DMS 273 treated with DMSO at 0.1 percent for 48 hours (cell line): ENCODE measurements at regions not wholly inside any gene's neighbourhood (a gene's known extent, or its start where the extent isn't known, plus 50 kb on each side); places are given as distances from the start of the nearest gene placed in this dataset.

Experiments
- DNase-seq: peaks from one replicate; lab custom pipeline; 2025; lab: John Stamatoyannopoulos, UW

- DNase-seq = no peak
These were observed 55.4 kb downstream of the CCER1 start for GRCh38 chr12:90899456-90900182.

- DNase-seq = no peak
These were observed 57.0 kb downstream of the CCER1 start for GRCh38 chr12:90897986-90898385.

- no peak for DNase-seq
These were observed 57.7 kb downstream of the CCER1 start for GRCh38 chr12:90897316-90897715.

DNA sequence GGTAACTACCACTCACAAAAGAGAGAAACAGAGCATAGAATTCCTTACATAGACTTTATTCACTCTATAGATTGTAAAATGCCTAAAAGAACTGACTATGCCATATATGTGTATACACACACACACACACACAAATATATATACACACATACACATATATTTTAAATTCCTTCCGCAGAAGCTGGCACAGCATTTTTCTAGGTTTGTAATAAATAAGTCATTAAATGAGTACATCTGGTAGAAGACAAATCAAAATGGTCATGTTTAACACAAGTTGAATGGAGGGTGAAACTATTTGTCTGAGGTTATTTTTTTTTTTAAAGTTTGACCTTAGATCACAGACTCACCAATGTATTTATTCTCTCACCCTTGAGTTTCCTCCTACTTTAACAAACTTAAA lies 58.2 kb downstream of the CCER1 start:
- DNase-seq = no peak

- DNase-seq = no peak
These were observed 58.8 kb downstream of the CCER1 start for GRCh38 chr12:90896164-90896563.

- no peak for DNase-seq
These were observed 66.7 kb downstream of the CCER1 start for GRCh38 chr12:90888316-90888715.

GRCh38 chr12:90883456-90883855 lies 71.5 kb downstream of the CCER1 start:
- DNase-seq = no peak

GRCh38 chr12:90871726-90872096 lies 83.3 kb downstream of the CCER1 start:
- no peak for DNase-seq

GRCh38 chr12:90870971-90871725 lies 83.8 kb downstream of the CCER1 start:
- DNase-seq = no peak

DNA sequence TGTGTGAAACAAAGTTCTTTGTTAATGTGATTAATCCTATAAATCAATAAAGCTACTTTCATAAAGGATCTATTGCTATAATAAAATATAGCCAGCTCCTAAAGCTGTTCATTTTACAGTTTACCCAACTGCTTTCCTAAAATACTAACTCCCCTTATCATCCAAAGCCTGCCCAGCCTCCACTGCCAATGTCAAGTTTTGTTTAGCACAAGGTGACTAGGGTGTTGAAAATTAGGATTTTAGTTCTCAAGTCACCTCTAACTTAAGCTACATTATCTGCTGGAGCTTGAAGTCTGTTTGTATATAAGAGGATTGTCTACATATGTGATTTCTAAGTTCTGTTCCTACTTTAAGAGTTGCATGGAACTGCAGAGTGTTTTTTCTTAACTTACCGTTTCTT lies 86.3 kb downstream of the CCER1 start:
- no peak for DNase-seq

- DNase-seq = no peak
These were observed 95.4 kb downstream of the CCER1 start for GRCh38 chr12:90859591-90859990.

DNA sequence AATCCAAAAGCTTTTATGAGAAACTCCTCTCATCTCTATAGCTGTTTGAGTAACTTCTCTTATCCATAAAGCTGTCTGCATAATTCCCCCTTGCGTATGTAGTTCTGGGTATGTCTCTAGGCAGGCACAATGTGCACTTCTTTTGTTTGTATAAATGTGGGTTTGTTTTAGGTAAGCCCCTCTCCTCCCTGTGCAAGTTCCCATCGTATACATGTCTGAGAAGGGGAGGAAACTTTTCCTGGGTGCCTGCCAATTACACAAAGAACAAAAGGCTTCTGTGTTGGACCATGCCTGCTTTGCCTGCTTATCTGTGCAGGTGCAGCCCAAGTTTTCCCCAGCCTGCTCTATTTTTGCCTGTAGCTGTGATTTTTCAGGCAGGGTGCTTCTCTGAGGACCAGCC lies 96.7 kb downstream of the CCER1 start:
- no peak for DNase-seq

DNA sequence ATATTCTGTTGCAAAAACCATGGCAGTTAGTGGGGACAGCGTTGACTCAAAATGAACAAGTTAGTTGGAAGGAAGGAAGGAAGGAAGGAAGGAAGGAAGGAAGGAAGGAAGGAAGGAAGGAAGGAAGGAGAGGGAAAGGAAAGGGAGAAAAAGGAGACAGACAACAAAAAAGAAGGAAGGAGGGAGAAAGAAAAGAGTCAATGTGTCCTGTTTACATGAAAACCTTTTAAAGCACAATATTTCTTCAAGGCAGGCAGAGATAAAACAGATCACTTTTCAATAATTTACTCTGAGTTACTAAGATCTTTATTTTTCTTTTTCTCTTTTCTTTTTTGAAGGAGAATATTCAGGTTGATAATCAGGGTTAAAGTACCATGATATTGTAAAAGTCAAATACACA lies 99.4 kb downstream of the CCER1 start:
- DNase-seq = no peak

DNA sequence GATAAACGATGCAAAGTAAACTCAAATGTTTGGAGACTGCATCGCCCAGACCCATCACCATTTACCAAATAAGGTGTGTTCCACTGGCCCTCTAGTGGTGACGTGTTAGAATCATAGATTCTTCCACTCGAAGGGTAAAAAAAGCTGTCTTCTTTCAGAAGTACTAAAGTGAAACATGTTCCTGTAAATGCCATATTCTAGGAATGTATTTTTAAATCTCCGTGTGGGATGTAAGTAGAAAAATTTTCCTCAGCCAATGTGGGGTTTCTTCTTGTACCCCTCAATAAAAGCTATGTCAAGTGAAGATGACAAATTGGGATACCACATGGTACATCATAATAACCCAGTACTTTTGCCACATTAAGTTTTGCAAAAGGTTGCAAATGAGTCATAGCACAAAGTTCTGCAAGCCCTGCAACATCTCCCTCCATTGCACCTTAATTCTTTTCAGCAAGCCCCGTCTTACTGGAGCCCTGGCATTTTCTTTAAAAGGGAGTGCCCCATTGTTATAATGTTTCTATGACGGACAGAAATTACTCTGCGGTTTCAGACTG lies 100.8 kb downstream of the CCER1 start:
- DNase-seq = peak; percentile 3

DNA sequence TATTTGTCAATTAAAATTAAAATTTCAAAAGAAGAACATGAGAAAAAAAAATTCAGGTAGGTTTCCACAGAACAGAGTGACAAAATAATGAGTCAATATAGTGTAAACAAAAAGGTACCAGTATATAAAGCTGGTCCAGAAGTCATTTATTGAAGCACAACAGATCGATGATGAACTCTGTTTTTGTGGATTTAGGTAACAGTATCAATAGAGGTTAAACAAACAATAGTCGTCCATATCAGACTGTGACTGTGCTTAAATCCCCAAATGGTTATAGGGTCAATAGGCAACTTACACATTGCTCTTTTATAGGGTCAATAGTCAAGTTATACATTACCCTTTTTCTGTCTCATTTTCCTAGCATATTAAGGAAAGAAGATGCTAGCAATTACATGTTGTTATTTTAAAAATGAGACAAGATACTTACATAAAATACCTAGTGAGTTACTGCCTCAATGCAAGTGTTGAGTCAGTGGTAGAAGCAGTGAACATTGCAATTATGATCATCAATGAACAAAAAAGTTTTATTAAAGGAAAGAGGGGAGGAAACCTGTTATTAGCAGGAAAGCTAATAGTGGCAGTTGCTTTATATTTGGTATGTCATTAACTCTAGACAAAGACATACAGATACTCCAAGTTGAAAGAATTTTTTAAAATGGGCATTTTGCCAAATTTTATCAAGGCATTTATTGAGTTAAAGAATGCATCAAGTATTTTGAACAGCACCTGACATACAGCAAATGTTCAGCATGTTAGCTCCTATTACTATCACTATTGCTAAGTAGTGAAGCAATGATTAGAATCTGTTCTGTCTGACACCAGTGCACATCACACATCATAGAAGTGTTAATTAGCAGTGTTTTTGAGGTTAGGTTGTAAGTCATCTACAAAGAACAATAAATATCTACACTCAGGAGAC lies 102.9 kb downstream of the CCER1 start:
- DNase-seq = no peak

DNA sequence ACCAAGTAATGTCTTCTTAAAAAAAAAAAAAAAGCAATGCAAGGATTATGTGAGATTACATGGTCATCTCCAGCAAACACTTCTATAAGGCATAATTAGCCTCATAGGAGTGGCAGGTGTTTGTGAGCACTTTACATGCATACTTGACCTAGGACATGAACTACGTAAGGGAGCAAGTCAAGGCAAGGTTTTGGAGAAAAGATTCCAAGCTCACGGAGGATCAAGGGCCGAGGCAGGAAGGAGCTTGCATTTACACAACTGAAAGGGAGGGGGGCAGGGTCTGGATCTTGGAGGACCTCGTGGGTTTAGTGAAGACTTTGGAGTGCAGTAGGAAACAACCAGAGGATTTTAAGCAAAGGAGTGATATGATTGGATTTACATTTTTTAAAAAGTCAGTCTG lies 112.5 kb downstream of the CCER1 start:
- no peak for DNase-seq

GRCh38 chr12:90841336-90841735 lies 113.6 kb downstream of the CCER1 start:
- DNase-seq = no peak

- DNase-seq = no peak
These were observed 115.6 kb downstream of the CCER1 start for GRCh38 chr12:90839346-90839745.

DNA sequence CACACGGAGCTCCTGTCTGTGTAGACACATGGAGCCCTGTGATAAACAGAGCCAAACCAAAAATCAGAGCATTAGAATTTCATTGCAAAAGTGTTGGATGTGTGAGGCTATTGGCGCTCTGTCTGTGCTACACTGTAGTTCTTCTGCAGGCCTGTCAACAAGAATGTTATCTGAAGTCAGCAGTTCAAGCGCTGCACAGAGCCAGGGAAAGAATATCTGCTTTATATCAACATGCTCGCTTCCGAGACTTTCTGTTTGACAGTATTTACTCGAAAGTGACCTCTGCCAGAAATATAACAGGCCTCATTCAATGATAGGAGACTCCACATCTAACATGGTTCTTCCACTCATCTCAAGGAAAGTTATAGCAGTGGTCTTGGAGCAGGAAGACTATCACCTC lies 118.3 kb downstream of the CCER1 start:
- no peak for DNase-seq

- no peak for DNase-seq
These were observed 121.7 kb downstream of the CCER1 start for GRCh38 chr12:90833228-90833627.

DNA sequence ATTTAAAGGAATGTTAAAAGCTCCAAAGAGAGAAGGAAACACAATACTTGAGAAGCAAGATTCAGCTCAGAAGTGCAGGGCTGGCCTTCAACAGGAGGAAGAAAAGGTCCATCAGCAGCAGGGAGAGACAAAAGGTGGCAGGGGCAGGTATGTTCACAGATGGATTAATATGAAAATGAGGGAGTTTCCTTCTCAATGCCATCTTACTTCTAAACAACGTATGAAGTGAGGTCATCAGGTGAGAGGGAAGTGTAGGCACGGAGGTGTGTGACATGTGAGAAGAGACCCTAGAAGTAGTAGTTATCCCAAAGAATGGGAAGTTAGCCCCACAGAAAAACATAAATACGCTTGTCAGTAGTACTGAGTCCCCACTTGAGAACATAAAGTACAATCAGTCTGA lies 122.5 kb downstream of the CCER1 start:
- no peak for DNase-seq

DNA sequence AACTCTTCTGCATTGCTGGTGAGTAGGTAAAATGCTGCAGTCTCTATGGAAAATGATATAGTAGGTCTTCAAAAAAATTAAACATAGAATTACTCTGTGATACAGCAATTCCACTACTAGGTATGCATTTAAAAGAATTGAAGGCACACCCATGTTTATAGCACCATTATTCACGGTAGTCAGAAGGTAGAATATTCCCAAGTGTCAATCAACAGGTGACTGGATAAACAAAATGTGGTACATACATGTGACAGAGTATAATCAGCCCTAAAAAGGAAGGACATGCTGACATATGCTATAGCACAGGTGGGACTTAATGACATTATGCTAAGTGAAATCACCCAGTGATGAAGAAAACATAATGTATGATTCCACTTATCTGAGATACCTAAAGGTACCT lies 123.3 kb downstream of the CCER1 start:
- no peak for DNase-seq
